ENCODE measurements at regions not wholly inside any gene's neighbourhood (a gene's known extent, or its start where the extent isn't known, plus 50 kb on each side); places are given as distances from the start of the nearest gene placed in this dataset.
A peak's percentile ranks its signal among the peaks of the same experiment; 100 is the strongest.
"Not testable (repeated sequence)": the region's sequence is repeated elsewhere in the genome, so short reads cannot be mapped to it uniquely, and the experiment has no call there.

DNA sequence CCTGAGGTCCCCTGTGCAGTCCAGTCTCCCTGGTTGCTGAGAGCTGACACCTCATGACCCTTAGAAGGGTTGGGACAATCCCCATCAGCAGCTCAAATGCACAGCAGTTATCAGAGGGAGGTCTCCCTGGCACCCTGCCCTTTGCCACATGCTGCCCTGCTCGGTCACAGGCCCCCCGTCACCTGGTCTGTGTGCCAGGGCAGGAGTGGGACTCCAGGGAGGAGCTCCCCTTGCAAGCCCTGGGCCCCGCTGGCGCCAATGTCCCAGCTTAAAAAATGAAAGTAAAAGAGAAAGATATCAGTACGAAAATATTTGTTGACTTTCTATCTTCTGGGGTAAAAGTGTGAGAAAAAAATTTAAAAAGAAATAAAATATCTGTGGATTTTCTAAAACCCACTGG lies 68.1 kb upstream of the SLC22A16 start:
- peaks cover 6% of the 10 kb centered on the region for H3K4me1 Mint-ChIP-seq
- no peak for ATAC-seq (replicated peaks)
- H3K4me3 Mint-ChIP-seq: peak overlapping the region; percentile 54

DNA sequence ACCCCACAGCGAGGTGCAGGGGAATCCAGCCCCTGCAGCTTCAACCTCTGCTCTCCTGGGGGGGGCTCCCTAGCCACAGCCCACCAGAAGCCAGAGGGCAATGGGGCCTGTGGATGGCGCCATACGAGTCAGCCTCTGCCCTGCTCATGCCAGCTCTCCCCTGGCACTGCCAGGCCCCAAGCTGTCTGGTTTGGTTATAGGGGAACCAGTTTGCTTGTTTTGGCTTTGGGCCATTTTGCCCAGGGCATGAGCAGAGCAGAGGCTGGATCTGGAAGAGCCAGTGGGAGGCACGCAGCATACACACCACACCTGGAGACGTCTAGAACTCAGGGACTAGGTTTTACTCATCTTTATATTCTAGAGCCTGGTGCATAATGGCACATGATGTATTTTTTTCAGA lies 66.7 kb upstream of the SLC22A16 start:
- peaks cover 8% of the 10 kb centered on the region for H3K9me3 Mint-ChIP-seq
- H3K27me3 Mint-ChIP-seq: peaks cover 5% of the 10 kb centered on the region
- peaks cover 10% of the 10 kb centered on the region for H3K4me1 Mint-ChIP-seq
- no peak overlapping the region for H3K4me3 Mint-ChIP-seq
- H3K36me3 Mint-ChIP-seq (ENCODE audit: low read depth): no peaks in the 10 kb centered on the region
- H3K27ac Mint-ChIP-seq: no peak overlapping the region
- ATAC-seq (replicated peaks): no peak

More for the DNA sequence above, 68.1 kb upstream of the SLC22A16 start:
- Mint-ChIP-seq H3K27ac (peak overlapping the region; percentile 53), H3K36me3 (ENCODE audit: low read depth) (no peaks in the 10 kb centered on the region), H3K9me3 (peaks cover 5% of the 10 kb centered on the region), H3K27me3 (peaks cover 5% of the 10 kb centered on the region)

DNA sequence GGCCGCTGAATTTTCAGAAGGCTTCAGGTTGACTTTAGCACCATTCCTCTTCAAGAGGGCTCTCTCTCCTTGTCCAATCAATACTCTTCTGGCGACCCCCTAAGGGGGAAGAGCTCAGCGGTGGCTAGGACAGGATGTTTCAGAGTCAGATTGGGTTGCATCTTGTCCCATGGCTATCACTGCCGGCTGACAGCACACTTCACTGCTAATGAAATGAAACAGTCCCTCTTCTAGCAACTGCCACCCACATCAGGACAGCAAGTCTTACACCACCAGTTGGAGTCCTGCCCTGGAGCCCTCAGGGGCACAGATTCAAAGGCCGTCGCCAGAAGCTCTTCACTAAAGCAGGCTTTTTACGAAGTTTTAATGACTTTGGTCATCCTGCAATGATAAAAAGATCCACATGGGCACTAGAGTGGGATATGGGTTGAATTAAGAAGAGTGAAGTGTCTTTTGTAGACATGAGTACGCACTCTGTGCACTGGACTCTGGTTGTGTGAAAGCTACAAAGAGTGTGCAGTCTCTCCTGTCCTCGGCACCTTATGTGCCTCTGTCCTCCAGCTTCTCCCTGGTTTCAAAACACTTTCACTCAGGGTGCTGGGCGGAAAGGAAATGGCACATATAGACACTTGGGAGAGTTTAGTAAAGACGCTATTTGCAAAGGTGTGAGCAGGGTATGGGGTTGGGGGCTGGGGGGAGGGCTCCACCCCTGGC lies 66.1 kb upstream of the SLC22A16 start:
- H3K27me3 Mint-ChIP-seq: peaks cover 5% of the 10 kb centered on the region
- H3K4me3 Mint-ChIP-seq: no peak overlapping the region
- no peaks in the 10 kb centered on the region for H3K36me3 Mint-ChIP-seq (ENCODE audit: low read depth)
- ATAC-seq (replicated peaks): no peak
- peaks cover 16% of the 10 kb centered on the region for H3K4me1 Mint-ChIP-seq
- H3K9me3 Mint-ChIP-seq: peaks cover 8% of the 10 kb centered on the region
- no peak overlapping the region for H3K27ac Mint-ChIP-seq

DNA sequence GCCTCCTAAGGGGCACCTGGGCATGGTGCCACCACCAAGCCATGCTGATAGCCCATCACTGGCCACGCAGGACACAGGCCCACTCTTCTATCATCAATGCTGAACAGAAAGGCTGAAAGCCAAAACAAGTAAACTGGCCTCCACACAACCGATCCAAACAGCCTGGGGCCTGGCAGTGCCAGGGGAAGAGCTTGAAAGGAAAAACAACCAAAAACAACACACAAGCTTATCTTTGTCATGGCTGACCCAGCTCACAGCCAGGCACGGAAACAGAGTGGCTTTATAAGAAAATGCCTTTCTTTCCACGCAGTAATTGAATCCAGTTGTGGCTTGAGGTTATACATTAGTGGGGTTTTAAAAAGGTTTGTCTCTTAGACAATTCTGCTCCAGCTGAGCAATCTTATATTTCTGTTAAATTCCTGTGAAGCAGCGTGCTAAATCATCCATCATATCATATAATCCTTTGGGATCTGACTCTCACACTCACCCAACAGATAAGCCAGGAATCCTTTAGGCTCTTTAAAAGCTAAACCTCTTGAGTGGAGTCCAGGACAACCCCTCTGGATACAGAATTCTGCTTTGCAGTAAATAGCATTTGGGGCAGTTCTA lies 65.4 kb upstream of the SLC22A16 start:
- no peaks in the 10 kb centered on the region for H3K36me3 Mint-ChIP-seq (ENCODE audit: low read depth)
- no peak for ATAC-seq (replicated peaks)
- H3K27me3 Mint-ChIP-seq: peaks cover 5% of the 10 kb centered on the region
- no peak overlapping the region for H3K27ac Mint-ChIP-seq
- H3K4me1 Mint-ChIP-seq: peaks cover 20% of the 10 kb centered on the region
- no peak overlapping the region for H3K4me3 Mint-ChIP-seq
- H3K9me3 Mint-ChIP-seq: peaks cover 8% of the 10 kb centered on the region

DNA sequence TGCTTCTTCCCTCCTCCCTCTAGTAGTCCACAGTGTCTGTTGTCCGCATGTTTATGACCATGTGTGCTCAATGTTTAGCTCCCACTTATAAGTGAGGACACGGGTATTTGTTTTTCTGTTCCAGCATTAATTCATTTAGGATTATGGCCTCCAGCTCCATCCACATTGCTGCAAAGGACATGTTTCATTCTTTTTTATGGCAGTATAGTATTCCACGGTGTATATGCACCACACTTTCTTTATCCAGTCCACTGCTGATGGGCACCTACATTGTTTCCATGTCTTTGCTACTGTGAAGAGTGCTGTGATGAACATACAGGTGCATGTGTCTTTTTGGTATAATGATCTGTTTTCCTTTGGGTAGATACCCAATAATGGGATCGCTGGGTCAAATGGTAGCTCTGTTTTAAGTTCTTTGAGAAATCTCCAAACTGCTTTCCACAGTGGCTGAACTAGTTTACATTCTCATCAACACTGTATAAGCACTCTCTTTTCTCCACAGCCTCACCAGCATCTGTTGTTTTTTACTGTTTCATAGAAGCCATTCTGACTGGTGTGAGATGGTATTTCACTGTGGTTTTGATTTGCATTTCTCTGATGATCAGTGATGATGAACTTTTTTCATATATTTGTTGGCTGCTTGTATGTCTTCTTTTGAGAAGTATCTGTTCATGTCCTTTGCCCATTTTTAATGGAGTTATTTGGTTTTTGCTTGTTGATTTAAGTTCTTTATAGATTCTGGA lies 63.0 kb upstream of the SLC22A16 start:
- peaks cover 37% of the 10 kb centered on the region for H3K4me1 Mint-ChIP-seq
- not testable (repeated sequence) for H3K36me3 Mint-ChIP-seq (ENCODE audit: low read depth); H3K4me3 Mint-ChIP-seq; ATAC-seq (replicated peaks); H3K27ac Mint-ChIP-seq; H3K9me3 Mint-ChIP-seq; H3K27me3 Mint-ChIP-seq

DNA sequence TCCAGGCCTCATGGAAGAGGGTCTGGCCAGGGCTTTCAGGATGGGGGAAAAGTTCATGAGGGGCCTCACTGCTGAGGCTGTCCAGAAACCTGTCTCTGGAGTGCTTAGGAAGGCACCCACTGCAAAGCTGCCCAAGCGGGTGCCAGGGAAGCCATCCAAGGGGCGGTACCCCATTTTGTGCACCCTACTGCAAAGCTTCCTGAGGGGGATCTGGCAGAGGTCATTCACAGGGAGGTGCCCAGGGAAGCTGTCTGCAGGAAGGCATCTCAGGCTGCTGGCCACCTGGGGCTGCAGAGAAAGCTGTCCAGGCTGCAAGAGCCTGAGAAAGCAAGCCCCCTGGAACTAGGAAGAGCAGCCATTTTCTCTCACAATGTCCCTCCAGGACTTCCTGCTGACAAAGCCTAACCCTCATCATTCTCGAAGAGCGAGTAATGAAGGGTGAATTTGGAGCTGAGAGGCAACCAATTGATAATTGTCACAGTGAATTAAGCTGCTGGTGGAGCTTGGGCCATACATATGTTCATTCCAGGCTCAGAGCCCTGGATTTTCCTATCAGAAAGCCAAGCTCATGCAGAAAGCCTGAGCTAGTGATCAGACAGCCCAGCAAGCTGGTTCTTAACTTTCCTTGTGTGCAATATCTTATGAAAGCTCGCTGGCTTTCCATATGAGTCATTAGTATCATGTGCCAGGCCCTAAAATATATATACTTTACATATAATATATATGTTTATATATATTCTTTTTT lies 62.2 kb upstream of the SLC22A16 start:
- Mint-ChIP-seq H3K9me3 (peaks cover 5% of the 10 kb centered on the region), H3K4me1 (peaks cover 41% of the 10 kb centered on the region), H3K27ac (no peak overlapping the region), H3K4me3 (no peak overlapping the region), H3K36me3 (ENCODE audit: low read depth) (no peaks in the 10 kb centered on the region), H3K27me3 (no peaks in the 10 kb centered on the region)
- no peak for ATAC-seq (replicated peaks)

DNA sequence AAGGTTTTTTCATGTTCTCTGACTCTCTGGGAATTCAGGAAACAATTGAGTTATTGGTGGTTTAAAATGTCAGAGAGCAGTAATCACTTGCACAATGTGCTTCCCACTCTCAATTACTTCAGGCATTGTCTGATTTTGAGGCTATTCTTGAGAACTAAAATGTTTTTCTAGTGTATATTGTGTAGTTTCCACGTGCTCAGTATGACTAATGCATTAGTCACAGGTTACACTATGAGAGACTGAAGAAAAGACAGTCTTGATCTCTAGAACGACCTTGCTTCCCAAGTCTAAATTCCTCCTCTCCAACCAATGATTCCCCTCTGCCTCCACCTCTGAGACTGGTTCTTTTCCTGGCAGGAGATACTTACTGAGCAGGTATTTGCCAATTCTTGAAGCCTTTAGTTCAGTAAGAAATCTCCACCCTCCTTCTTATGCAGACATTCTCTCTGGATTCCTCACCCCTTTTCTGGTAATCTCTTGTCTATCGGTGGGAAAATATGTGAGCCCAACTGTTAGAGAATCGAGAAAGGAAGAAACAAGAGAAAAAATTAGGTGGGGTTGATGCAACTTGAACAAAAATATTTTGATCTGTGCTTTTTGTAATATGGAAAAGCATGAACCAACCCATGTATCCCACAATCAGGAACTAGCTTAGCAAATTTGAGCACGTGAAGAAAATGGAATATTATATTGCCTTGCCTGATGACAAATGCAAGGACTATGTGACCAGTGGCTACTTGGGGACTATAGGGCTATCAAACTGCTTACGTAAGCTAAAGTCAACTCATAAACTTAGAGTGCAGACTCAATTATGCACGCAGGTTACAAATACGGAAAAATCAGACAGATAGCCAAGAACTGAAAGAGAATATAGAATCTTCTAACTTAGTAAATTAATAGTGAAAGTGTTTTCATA lies 61.1 kb upstream of the SLC22A16 start:
- Mint-ChIP-seq H3K27me3 (no peaks in the 10 kb centered on the region), H3K9me3 (peaks cover 5% of the 10 kb centered on the region), H3K36me3 (ENCODE audit: low read depth) (no peaks in the 10 kb centered on the region), H3K4me3 (peak overlapping the region; percentile 40), H3K27ac (peak overlapping the region; percentile 44), H3K4me1 (peaks cover 39% of the 10 kb centered on the region)
- ATAC-seq (replicated peaks): peak; percentile 97

DNA sequence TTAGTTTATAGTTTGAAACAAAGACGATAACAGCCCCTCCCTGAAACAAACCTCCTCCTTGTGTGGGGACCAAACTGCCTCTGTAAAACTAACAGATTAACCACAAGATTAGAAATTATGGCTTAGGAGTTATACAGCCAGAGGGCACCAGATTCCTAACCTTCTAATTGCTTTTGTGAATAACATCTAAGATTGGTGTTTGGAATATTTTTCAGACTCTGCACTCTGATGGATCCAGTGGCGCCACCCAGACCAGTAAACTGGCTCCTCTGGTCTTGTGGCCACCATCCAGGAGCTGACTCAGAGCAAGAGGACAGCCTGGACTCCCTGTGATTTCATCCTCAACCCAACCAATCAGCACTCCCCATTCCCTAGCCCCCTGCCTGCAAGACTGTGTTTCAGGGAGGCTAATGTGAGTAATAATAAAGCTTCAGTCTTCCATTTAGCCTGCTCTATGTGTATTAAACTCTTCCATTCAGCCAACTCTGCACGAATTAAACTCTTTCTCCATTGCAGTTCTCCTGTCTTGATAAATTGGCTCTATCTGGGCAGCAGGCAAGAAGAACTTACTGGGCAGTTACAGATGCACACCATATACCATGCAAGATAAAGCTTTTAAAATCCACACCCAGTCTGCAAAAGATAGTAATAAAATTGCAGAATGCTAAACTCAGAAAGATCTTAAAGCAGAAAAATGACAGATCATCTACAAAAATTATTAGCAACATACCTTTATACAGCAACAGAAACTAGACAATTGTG lies 58.5 kb upstream of the SLC22A16 start:
- ATAC-seq (replicated peaks): no peak
- Mint-ChIP-seq H3K4me1 (peaks cover 39% of the 10 kb centered on the region), H3K9me3 (peaks cover 5% of the 10 kb centered on the region), H3K36me3 (ENCODE audit: low read depth) (no peaks in the 10 kb centered on the region), H3K27me3 (no peaks in the 10 kb centered on the region), H3K4me3 (no peak overlapping the region), H3K27ac (no peak overlapping the region)

DNA sequence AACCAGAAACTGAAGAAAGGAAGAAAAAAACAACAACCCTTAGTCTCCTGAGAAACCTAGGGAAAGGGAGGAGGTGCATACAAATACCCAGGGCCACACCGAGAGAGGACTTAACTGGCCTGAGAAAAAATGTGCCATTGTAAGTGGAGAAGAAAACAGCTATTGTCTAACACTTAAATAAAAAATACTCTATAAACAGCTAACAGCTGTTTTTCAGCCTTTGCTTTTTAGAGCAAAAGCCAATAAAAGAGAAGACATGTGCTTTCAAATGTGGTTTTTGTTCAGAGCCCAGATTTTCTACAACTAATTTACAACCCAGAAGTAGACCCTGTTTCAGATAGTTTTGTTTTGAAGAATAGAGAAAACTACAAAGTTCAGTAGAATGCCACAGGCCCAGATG lies 56.0 kb upstream of the SLC22A16 start:
- no peaks in the 10 kb centered on the region for H3K36me3 Mint-ChIP-seq (ENCODE audit: low read depth)
- peaks cover 32% of the 10 kb centered on the region for H3K4me1 Mint-ChIP-seq
- no peak for ATAC-seq (replicated peaks)
- no peak overlapping the region for H3K27ac Mint-ChIP-seq
- no peaks in the 10 kb centered on the region for H3K27me3 Mint-ChIP-seq
- no peak overlapping the region for H3K4me3 Mint-ChIP-seq
- H3K9me3 Mint-ChIP-seq: no peaks in the 10 kb centered on the region

DNA sequence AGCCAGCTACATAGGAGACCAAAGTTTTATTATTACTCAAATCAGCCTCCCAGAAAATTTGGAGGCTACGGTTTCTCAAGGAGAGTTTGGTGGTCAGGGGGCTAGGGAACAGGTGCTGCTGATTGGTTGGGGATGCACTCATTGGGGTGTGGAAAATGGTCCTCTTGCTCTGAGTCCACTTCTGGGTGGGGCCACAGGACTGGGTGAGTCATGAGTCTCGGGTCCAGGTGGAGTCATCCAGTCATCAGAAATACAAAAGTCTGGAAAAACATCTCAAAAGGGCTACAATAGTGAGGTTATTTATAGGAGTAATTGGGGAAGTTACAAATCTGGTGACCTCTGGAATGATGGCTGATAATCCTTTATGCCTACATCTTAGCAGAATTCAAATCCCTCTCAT lies 54.3 kb upstream of the SLC22A16 start:
- H3K27ac Mint-ChIP-seq: no peak overlapping the region
- peak; percentile 43 for ATAC-seq (replicated peaks)
- H3K9me3 Mint-ChIP-seq: no peaks in the 10 kb centered on the region
- H3K36me3 Mint-ChIP-seq (ENCODE audit: low read depth): no peaks in the 10 kb centered on the region
- H3K4me3 Mint-ChIP-seq: no peak overlapping the region
- H3K27me3 Mint-ChIP-seq: no peaks in the 10 kb centered on the region
- peaks cover 19% of the 10 kb centered on the region for H3K4me1 Mint-ChIP-seq

DNA sequence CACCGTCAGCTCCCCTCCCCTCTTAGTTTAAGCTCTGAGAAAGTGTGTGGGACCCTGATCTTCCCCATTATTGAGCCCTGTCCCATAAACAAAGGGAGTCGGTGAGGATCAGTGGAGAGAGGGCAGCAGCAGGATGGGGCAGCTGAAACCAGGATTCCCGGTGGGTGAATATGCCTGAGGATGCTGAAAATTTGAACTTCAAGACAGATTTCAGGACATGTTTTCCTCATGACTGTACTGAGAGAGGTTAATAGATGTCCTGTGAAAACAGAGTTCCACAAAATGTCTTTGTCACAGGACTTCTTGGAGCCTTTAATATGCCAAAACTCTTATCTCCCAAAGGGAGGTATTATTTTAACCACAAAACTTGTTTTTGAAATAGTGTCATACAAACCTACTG lies 53.5 kb upstream of the SLC22A16 start:
- no peak for ATAC-seq (replicated peaks)
- no peak overlapping the region for H3K4me3 Mint-ChIP-seq
- no peaks in the 10 kb centered on the region for H3K36me3 Mint-ChIP-seq (ENCODE audit: low read depth)
- peaks cover 16% of the 10 kb centered on the region for H3K4me1 Mint-ChIP-seq
- no peaks in the 10 kb centered on the region for H3K9me3 Mint-ChIP-seq
- H3K27me3 Mint-ChIP-seq: no peaks in the 10 kb centered on the region
- H3K27ac Mint-ChIP-seq: no peak overlapping the region

DNA sequence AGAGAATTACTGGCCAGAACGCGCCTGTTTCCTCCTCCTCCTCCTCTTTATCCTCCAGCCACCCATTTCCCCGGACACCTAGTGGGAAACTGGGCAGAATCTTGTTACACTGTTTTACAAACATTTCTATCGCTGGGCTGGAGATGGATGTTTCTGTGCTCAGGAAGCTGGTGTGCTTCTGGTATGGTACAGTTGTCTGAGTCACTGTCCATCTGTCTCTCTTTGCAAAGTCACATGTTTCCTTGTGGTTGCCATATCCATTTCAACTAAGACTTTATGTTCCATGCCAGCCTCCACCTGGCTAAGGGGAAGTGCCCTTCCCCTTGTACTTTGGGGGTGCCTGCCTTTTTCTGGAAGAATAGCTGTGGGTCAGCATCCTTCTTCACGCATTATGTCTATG lies 52.9 kb upstream of the SLC22A16 start:
- Mint-ChIP-seq H3K36me3 (ENCODE audit: low read depth) (no peaks in the 10 kb centered on the region), H3K4me1 (peaks cover 11% of the 10 kb centered on the region), H3K9me3 (no peaks in the 10 kb centered on the region), H3K27me3 (no peaks in the 10 kb centered on the region), H3K27ac (no peak overlapping the region), H3K4me3 (no peak overlapping the region)
- ATAC-seq (replicated peaks): peak; percentile 34

DNA sequence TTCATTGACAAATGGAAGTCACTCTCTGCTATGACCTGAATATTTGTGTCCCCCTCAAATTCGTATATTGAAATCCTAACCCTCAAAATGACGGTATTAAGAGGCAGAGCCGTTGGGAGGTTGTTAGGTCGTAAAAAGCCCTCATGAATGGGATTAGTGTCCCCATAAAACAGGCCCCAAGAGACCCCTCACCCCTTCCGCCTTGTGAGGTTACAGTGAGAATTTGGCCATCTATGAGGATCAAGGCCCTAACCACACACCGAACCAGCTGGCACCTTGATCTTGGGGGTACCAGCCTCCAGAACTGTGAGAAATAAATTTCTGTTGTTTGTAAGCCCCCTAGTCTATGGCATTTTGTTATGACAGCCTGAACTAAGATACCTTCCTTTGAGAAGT lies 52.5 kb upstream of the SLC22A16 start:
- H3K9me3 Mint-ChIP-seq: no peaks in the 10 kb centered on the region
- H3K27ac Mint-ChIP-seq: no peak overlapping the region
- no peaks in the 10 kb centered on the region for H3K36me3 Mint-ChIP-seq (ENCODE audit: low read depth)
- H3K27me3 Mint-ChIP-seq: no peaks in the 10 kb centered on the region
- no peak overlapping the region for H3K4me3 Mint-ChIP-seq
- ATAC-seq (replicated peaks): no peak
- H3K4me1 Mint-ChIP-seq: peaks cover 7% of the 10 kb centered on the region
